DND-41 (cell line): ENCODE measurements at regions not wholly inside any gene's neighbourhood (a gene's known extent, or its start where the extent isn't known, plus 50 kb on each side); places are given as distances from the start of the nearest gene placed in this dataset.

ENCODE experiments used
- ATAC-seq: fragments of 200-7000 bp; cut with Tn5 transposase; 3 replicates; pipeline ENCODE4 v1.9.1; 2021; ENCODE audit warnings: low read depth; ENCODE audit not compliant: insufficient read depth
- DNase-seq: peaks from one replicate; pipeline ENCODE4 v3.0.0-alpha.2; 2020
- H2AFZ ChIP-seq: 2 replicates; pipeline ENCODE4 v1.6.0; 2012; ENCODE audit warnings: low read depth, low read length
- H3K27ac ChIP-seq: 2 replicates; pipeline ENCODE4 v1.5.1; 2012; ENCODE audit warnings: low read length, inconsistent platforms
- H3K27me3 ChIP-seq: fragments of 200-600 bp; sonication (generic); 2 replicates; pipeline ENCODE4 v1.6.0; 2012; ENCODE audit warnings: low read length, mild to moderate bottlenecking, inconsistent platforms; ENCODE audit not compliant: insufficient read depth, poor library complexity
- H3K36me3 ChIP-seq: 2 replicates; pipeline ENCODE4 v1.5.1; 2012; ENCODE audit warnings: low read length, inconsistent platforms; ENCODE audit not compliant: insufficient read depth
- H3K4me1 ChIP-seq: 2 replicates; pipeline ENCODE4 v1.5.1; 2012; ENCODE audit warnings: mild to moderate bottlenecking, low read length; ENCODE audit not compliant: insufficient read depth
- H3K4me2 ChIP-seq: 2 replicates; pipeline ENCODE4 v1.6.0; 2012; ENCODE audit warnings: mild to moderate bottlenecking, moderate library complexity, low read length, inconsistent platforms; ENCODE audit not compliant: insufficient read depth
- H3K4me3 ChIP-seq, 2 experiments: fragments of 200-600 bp in 1 of 2; shearing (Covaris generic) in 1 of 2; 2 replicates each; pipeline ENCODE4 v1.5.1; 2012 to 2016; ENCODE audit warnings: inconsistent platforms in 2 of 2, low read length in 2 of 2, mild to moderate bottlenecking in 2 of 2, low read depth in 1 of 2, moderate library complexity in 1 of 2
- H3K79me2 ChIP-seq: 2 replicates; pipeline ENCODE4 v1.6.0; 2012; ENCODE audit warnings: low read length, inconsistent platforms; ENCODE audit not compliant: insufficient read depth
- H3K9ac ChIP-seq: 2 replicates; pipeline ENCODE4 v1.6.0; 2012; ENCODE audit warnings: low read depth, mild to moderate bottlenecking, inconsistent platforms, low read length, moderate library complexity
- H3K9me3 ChIP-seq: 2 replicates; pipeline ENCODE4 v1.5.1; 2012; ENCODE audit warnings: low read length, moderate library complexity, mild to moderate bottlenecking, inconsistent platforms; ENCODE audit not compliant: insufficient read depth, severe bottlenecking
- H4K20me1 ChIP-seq: 2 replicates; pipeline ENCODE4 v1.6.0; 2012; ENCODE audit warnings: low read length; ENCODE audit not compliant: insufficient read depth
- EZH2 ChIP-seq: IDR thresholded peaks from 3 replicates; pipeline ENCODE4 v1.6.1; 2012; ENCODE audit warnings: borderline replicate concordance, low read depth, mild to moderate bottlenecking, moderate library complexity, low read length, inconsistent platforms; ENCODE audit not compliant: severe bottlenecking
- TF ChIP-seq, protein P1 (sequence below): IDR thresholded peaks from 2 replicates; pipeline ENCODE4 v1.5.1; 2012; ENCODE audit warnings: borderline replicate concordance, low read length, moderate library complexity, mild to moderate bottlenecking; ENCODE audit not compliant: poor library complexity, severe bottlenecking; ENCODE audit errors: extremely low read depth

DNA sequence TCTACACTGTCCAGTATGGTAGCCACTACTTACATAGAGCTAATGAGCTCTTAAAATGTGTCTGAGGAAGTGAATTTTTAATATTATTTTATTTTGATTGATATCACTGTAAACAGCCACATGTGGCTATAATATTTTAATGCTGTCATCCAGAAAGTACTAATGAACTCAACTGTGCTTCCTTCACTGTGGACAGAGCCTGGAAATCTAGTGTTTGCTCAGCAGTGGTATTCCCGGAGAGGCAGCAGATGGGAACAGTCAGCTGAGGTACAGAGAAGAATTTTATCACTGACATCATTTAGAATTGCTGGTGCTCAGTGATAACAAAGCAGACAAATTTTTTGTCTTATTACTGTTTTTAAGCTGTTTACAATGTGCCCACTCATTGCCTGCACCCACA lies 68.7 kb upstream of the ACP3 start:
- no peaks in the 10 kb centered on the region for H4K20me1 ChIP-seq
- no peak for DNase-seq
- TF ChIP-seq, protein P1, sequence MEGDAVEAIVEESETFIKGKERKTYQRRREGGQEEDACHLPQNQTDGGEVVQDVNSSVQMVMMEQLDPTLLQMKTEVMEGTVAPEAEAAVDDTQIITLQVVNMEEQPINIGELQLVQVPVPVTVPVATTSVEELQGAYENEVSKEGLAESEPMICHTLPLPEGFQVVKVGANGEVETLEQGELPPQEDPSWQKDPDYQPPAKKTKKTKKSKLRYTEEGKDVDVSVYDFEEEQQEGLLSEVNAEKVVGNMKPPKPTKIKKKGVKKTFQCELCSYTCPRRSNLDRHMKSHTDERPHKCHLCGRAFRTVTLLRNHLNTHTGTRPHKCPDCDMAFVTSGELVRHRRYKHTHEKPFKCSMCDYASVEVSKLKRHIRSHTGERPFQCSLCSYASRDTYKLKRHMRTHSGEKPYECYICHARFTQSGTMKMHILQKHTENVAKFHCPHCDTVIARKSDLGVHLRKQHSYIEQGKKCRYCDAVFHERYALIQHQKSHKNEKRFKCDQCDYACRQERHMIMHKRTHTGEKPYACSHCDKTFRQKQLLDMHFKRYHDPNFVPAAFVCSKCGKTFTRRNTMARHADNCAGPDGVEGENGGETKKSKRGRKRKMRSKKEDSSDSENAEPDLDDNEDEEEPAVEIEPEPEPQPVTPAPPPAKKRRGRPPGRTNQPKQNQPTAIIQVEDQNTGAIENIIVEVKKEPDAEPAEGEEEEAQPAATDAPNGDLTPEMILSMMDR = no peak
- TF ChIP-seq EZH2 = no peak
- no peak overlapping the region for H2AFZ ChIP-seq
- no peaks in the 10 kb centered on the region for H3K9me3 ChIP-seq
- no peak overlapping the region for H3K4me2 ChIP-seq
- no peaks in the 10 kb centered on the region for H3K79me2 ChIP-seq
- ATAC-seq = no peak
- peaks cover 7% of the 10 kb centered on the region for H3K27me3 ChIP-seq
- H3K9ac ChIP-seq = no peak overlapping the region
- H3K36me3 ChIP-seq = no peaks in the 10 kb centered on the region
- no peak overlapping the region for H3K27ac ChIP-seq
- no peak overlapping the region for H3K4me3 ChIP-seq
- H3K4me1 ChIP-seq = no peaks in the 10 kb centered on the region

DNA sequence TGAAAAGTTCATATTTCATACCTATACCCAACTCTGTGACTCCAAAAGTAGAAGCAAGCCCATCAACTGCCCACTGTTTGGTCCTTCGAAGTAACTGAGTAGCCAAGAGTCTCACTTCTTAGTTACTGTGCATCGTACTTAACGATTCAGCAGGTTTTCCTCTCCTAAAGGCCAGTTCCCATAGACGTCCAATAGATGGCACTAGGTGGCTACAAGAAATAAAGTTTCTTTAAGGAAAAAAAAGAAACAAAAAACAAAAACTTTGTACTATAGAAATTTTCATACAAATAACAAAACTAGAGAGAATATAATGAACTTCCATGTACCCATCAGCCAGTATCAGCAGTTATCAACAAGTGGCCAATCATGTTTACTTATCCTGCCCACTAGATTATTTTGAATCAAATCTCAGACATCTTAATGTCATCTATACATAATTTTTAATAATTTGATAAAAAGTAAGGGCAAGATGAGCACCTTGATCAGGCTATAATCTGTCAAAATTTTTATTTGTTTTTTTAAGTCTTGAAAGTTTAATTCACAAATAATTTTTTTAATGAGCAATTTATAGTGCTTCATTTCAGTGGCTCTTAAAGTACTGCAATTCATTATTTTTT lies 63.8 kb upstream of the ACP3 start:
- Histone ChIP-seq H3K4me3 (no peak overlapping the region), H3K4me1 (no peaks in the 10 kb centered on the region), H2AFZ (no peak overlapping the region), H3K9me3 (no peaks in the 10 kb centered on the region), H3K36me3 (no peaks in the 10 kb centered on the region), H3K79me2 (no peaks in the 10 kb centered on the region), H3K4me2 (no peak overlapping the region), H3K27ac (no peak overlapping the region), H3K27me3 (peaks cover 2% of the 10 kb centered on the region), H3K9ac (no peak overlapping the region), H4K20me1 (no peaks in the 10 kb centered on the region)
- no peak for TF ChIP-seq EZH2
- TF ChIP-seq, protein P1 = peak; percentile 77
- ATAC-seq (no peak), DNase-seq (peak; percentile 5)

DNA sequence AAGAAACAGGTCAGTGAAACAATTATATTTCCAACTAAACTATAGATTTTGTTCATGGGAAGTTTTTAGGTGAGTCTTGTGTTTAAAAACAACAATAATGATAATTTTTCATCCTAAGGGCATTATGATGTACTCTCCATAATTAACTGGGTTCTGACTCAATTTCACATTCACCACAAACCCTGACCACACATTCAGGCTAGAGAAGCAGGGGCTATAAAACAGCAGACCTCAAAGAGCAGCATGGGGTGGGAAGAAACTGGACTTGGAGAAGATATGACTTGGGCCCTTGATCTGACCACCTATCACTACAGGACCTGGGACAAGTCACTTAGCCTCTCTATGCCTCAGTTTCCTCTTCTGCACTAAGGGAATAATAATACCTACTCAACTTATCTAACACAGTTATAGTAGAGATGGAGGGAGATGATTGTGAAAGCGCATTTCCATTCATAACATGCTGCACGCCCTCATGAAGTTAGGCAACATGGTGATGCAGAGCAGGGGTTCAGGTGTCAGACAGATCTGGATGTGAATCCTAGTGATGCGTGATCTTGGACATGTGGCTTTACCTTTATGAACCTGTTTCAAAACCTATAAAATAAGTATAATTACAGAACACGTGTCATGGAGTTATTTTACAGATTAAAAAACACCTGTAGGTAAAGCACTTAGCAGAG lies 63.0 kb upstream of the ACP3 start:
- DNase-seq = no peak
- H3K36me3 ChIP-seq = no peaks in the 10 kb centered on the region

More for the DNA sequence above, 63.0 kb upstream of the ACP3 start:
- no peaks in the 10 kb centered on the region for H3K79me2 ChIP-seq
- no peak overlapping the region for H3K27ac ChIP-seq
- ATAC-seq = no peak
- no peaks in the 10 kb centered on the region for H4K20me1 ChIP-seq
- no peak overlapping the region for H3K4me3 ChIP-seq
- TF ChIP-seq, protein P1 = no peak
- no peak for TF ChIP-seq EZH2
- peaks cover 2% of the 10 kb centered on the region for H3K27me3 ChIP-seq
- no peaks in the 10 kb centered on the region for H3K4me1 ChIP-seq
- no peak overlapping the region for H2AFZ ChIP-seq
- H3K4me2 ChIP-seq = no peak overlapping the region
- H3K9ac ChIP-seq = no peak overlapping the region
- H3K9me3 ChIP-seq = no peaks in the 10 kb centered on the region
